Caco-2 (cell line): ENCODE measurements at regions not wholly inside any gene's neighbourhood (a gene's known extent, or its start where the extent isn't known, plus 50 kb on each side); places are given as distances from the start of the nearest gene placed in this dataset.
"Not testable (repeated sequence)": the region's sequence is repeated elsewhere in the genome, so short reads cannot be mapped to it uniquely, and the experiment has no call there.

Experiments
- BruUV-seq: library from RNA; stranded (reverse); fragments of 400-500 nt; replicated peaks from 2 replicates; lab custom pipeline; 2021; lab: Mats Ljungman, UMichigan
- CTCF ChIA-PET: fragments of 300-600 bp; sonication (Branson Sonifier 250); formaldehyde crosslinking; loops from one replicate; lab custom pipeline; 2022; ENCODE audit warnings: antibody characterized with exemption; lab: Charles Lee
- POLR2A ChIA-PET: fragments of 300-600 bp; sonication (Branson Sonifier 250); formaldehyde crosslinking; loops from one replicate; lab custom pipeline; 2022; ENCODE audit warnings: antibody characterized with exemption; lab: Charles Lee
- DNase-seq, 2 experiments: peaks; one replicate each; pipeline versions ENCODE4 v3.0.0 to v3.0.0-alpha.2; 2020 to 2022
- H3K27me3 ChIP-seq: replicated peaks from 2 replicates; pipeline ENCODE4 v1.6.0; 2011; ENCODE audit warnings: low read length; ENCODE audit not compliant: control insufficient read depth, insufficient read depth
- H3K36me3 ChIP-seq: 2 replicates; pipeline ENCODE4 v1.5.1; 2011; ENCODE audit warnings: low read length; ENCODE audit not compliant: control insufficient read depth, insufficient read depth
- H3K4me1 ChIP-seq: fragments of 250-450 bp; sonication (Bioruptor Pico); 2 replicates; pipeline ENCODE4 v1.5.1; 2020; ENCODE audit warnings: mild to moderate bottlenecking
- H3K4me3 ChIP-seq: 2 replicates; pipeline ENCODE4 v1.5.1; 2011; ENCODE audit warnings: low read depth, mild to moderate bottlenecking, control low read depth, low read length
- H3K9me3 ChIP-seq: fragments of 250-450 bp; sonication (Bioruptor Pico); 2 replicates; pipeline ENCODE4 v1.5.1; 2020; ENCODE audit warnings: mild to moderate bottlenecking, moderate library complexity
- H3K27ac Mint-ChIP-seq: one replicate; pipeline ENCODE4 v1.8.0; 2022; ENCODE audit warnings: mixed read lengths; ENCODE audit not compliant: unreplicated experiment
- H3K27me3 Mint-ChIP-seq: one replicate; pipeline ENCODE4 v1.8.0; 2022; ENCODE audit warnings: mixed read lengths; ENCODE audit not compliant: insufficient read depth, unreplicated experiment
- H3K36me3 Mint-ChIP-seq: one replicate; pipeline ENCODE4 v1.8.0; 2022; ENCODE audit warnings: mild to moderate bottlenecking, mixed read lengths; ENCODE audit not compliant: insufficient read depth, unreplicated experiment
- H3K4me1 Mint-ChIP-seq: one replicate; pipeline ENCODE4 v1.8.0; 2022; ENCODE audit warnings: low read depth, mixed read lengths; ENCODE audit not compliant: unreplicated experiment
- H3K4me3 Mint-ChIP-seq: one replicate; pipeline ENCODE4 v1.8.0; 2022; ENCODE audit warnings: mild to moderate bottlenecking, moderate library complexity, mixed read lengths; ENCODE audit not compliant: unreplicated experiment
- H3K9me3 Mint-ChIP-seq: one replicate; pipeline ENCODE4 v1.8.0; 2022; ENCODE audit warnings: mixed read lengths; ENCODE audit not compliant: unreplicated experiment
- intact Hi-C: fragments of 100-400 bp; cut with micrococcal nuclease; formaldehyde crosslinking; loops from one replicate; pipeline ENCODE4 v1.10.0; 2022; ENCODE audit not compliant: unreplicated experiment
- TF ChIP-seq, protein P1 (sequence below), 2 experiments: fragments of 200-600 bp in 1 of 2; IDR thresholded peaks; 1 replicate in 1 of 2; 2 replicates in 1 of 2; pipeline versions ENCODE4 v1.5.1 to v1.8.0; 2011 to 2022; ENCODE audit warnings: antibody characterized with exemption in 1 of 2, control low read depth in 1 of 2, inconsistent platforms in 1 of 2, low read depth in 1 of 2, low read length in 1 of 2, mild to moderate bottlenecking in 1 of 2, moderate library complexity in 1 of 2; ENCODE audit not compliant: insufficient read depth in 1 of 2, severe bottlenecking in 1 of 2, unreplicated experiment in 1 of 2

DNA sequence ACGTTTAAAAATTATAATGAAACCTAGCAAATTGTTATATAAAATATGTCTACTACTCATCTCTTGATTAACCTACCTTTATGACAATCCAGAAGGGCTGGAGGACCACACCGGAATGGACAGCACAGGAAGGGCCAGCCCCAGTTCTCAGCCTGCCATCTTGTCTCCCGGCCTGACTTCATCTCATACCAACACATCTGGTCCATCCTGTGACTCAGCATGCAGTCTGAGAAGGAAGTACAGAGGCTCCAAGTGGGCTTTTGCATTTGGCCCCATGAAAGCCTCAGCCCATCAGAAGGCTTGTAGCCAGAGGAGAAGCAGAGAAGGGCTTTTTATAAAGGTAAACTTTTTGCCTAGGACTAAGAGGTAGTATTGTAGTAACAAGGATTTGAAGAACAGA lies 436.6 kb downstream of the MRPL39 start:
- Histone ChIP-seq H3K4me3 (no peak overlapping the region), H3K4me1 (no peaks in the 10 kb centered on the region), H3K27me3 (no peaks in the 10 kb centered on the region), H3K36me3 (no peaks in the 10 kb centered on the region), H3K9me3 (0 out of 2 replicates have a peak, but pooled peaks cover 4% of the 10 kb centered on the region)
- Mint-ChIP-seq H3K9me3 (peaks cover 33% of the 10 kb centered on the region), H3K4me3 (no peak overlapping the region), H3K27me3 (peaks cover 5% of the 10 kb centered on the region), H3K27ac (no peak overlapping the region), H3K36me3 (no peaks in the 10 kb centered on the region), H3K4me1 (no peaks in the 10 kb centered on the region)
- DNase-seq: no peak
- no TSS peak for BruUV-seq
- ChIA-PET CTCF (no interaction called here), POLR2A (no interaction called here)
- TF ChIP-seq, protein P1, sequence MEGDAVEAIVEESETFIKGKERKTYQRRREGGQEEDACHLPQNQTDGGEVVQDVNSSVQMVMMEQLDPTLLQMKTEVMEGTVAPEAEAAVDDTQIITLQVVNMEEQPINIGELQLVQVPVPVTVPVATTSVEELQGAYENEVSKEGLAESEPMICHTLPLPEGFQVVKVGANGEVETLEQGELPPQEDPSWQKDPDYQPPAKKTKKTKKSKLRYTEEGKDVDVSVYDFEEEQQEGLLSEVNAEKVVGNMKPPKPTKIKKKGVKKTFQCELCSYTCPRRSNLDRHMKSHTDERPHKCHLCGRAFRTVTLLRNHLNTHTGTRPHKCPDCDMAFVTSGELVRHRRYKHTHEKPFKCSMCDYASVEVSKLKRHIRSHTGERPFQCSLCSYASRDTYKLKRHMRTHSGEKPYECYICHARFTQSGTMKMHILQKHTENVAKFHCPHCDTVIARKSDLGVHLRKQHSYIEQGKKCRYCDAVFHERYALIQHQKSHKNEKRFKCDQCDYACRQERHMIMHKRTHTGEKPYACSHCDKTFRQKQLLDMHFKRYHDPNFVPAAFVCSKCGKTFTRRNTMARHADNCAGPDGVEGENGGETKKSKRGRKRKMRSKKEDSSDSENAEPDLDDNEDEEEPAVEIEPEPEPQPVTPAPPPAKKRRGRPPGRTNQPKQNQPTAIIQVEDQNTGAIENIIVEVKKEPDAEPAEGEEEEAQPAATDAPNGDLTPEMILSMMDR (IDR thresholded peaks at IDR 0.05; ENCODE audit: insufficient read depth in 1 of 2, low read depth in 1 of 2, low read length in 1 of 2, severe bottlenecking in 1 of 2, unreplicated experiment in 1 of 2): no peak
- intact Hi-C loops: no loop called here

- BruUV-seq: no TSS peak
- DNase-seq: no peak
- Histone ChIP-seq H3K9me3 (0 out of 2 replicates have a peak, but pooled peaks cover 4% of the 10 kb centered on the region), H3K4me3 (no peak overlapping the region), H3K36me3 (no peaks in the 10 kb centered on the region), H3K27me3 (no peaks in the 10 kb centered on the region), H3K4me1 (no peaks in the 10 kb centered on the region)
- Mint-ChIP-seq H3K4me1 (no peaks in the 10 kb centered on the region), H3K9me3 (peaks cover 33% of the 10 kb centered on the region), H3K27ac (no peak overlapping the region), H3K27me3 (no peaks in the 10 kb centered on the region), H3K4me3 (no peak overlapping the region), H3K36me3 (no peaks in the 10 kb centered on the region)
- intact Hi-C loops: no loop called here
- ChIA-PET POLR2A (no interaction called here), CTCF (no interaction called here)
- TF ChIP-seq, protein P1 (IDR thresholded peaks at IDR 0.05; ENCODE audit: insufficient read depth in 1 of 2, low read depth in 1 of 2, low read length in 1 of 2, severe bottlenecking in 1 of 2, unreplicated experiment in 1 of 2): no peak
Observed at GRCh38 chr21:25169370-25169769, 437.9 kb downstream of the MRPL39 start.

GRCh38 chr21:25166904-25167303 lies 440.4 kb downstream of the MRPL39 start:
- BruUV-seq, H3K4me3 ChIP-seq, H3K4me1 ChIP-seq, H3K36me3 ChIP-seq, H3K27ac Mint-ChIP-seq, POLR2A ChIA-PET, DNase-seq, H3K4me1 Mint-ChIP-seq, H3K27me3 ChIP-seq, H3K4me3 Mint-ChIP-seq, H3K27me3 Mint-ChIP-seq, CTCF ChIA-PET, H3K9me3 ChIP-seq, intact Hi-C loops, H3K36me3 Mint-ChIP-seq: not testable (repeated sequence)
- H3K9me3 Mint-ChIP-seq: peaks cover 33% of the 10 kb centered on the region

GRCh38 chr21:25161571-25161970 lies 445.7 kb downstream of the MRPL39 start:
- H3K27ac Mint-ChIP-seq: no peak overlapping the region
- Histone ChIP-seq H3K27me3 (no peaks in the 10 kb centered on the region), H3K4me3 (no peak overlapping the region), H3K4me1 (no peaks in the 10 kb centered on the region), H3K36me3 (no peaks in the 10 kb centered on the region), H3K9me3 (0 out of 2 replicates have a peak, but pooled peaks cover under 1% of the 10 kb centered on the region)
- peaks cover 2% of the 10 kb centered on the region for H3K9me3 Mint-ChIP-seq
- no peak for DNase-seq
- TF ChIP-seq, protein P1 (IDR thresholded peaks at IDR 0.05; ENCODE audit: insufficient read depth in 1 of 2, low read depth in 1 of 2, low read length in 1 of 2, severe bottlenecking in 1 of 2, unreplicated experiment in 1 of 2): no peak
- ChIA-PET CTCF (no interaction called here), POLR2A (no interaction called here)
- no peak overlapping the region for H3K4me3 Mint-ChIP-seq
- H3K27me3 Mint-ChIP-seq: no peaks in the 10 kb centered on the region
- intact Hi-C loops: no loop called here
- H3K4me1 Mint-ChIP-seq: no peaks in the 10 kb centered on the region
- H3K36me3 Mint-ChIP-seq: no peaks in the 10 kb centered on the region
- BruUV-seq: no TSS peak

GRCh38 chr21:25155020-25155419 lies 452.3 kb downstream of the MRPL39 start:
- H3K36me3 Mint-ChIP-seq, H3K27me3 Mint-ChIP-seq, DNase-seq, H3K9me3 ChIP-seq, H3K4me3 ChIP-seq, H3K27ac Mint-ChIP-seq, H3K4me1 ChIP-seq, H3K9me3 Mint-ChIP-seq, H3K27me3 ChIP-seq, H3K36me3 ChIP-seq, H3K4me3 Mint-ChIP-seq, intact Hi-C loops, POLR2A ChIA-PET, BruUV-seq, H3K4me1 Mint-ChIP-seq, CTCF ChIA-PET: not testable (repeated sequence)
